Islet precursor cell (in vitro differentiated cells): ENCODE measurements at regions not wholly inside any gene's neighbourhood (a gene's known extent, or its start where the extent isn't known, plus 50 kb on each side); places are given as distances from the start of the nearest gene placed in this dataset.
"Not testable (repeated sequence)": the region's sequence is repeated elsewhere in the genome, so short reads cannot be mapped to it uniquely, and the experiment has no call there.

Source experiments
- DNase-seq: peaks from one replicate; pipeline ENCODE4 v3.0.0-alpha.2; 2018

GRCh38 chr10:78326372-78326771 is 292.7 kb downstream of the RPS24 start:
- no peak for DNase-seq

- no peak for DNase-seq
These were observed 294.3 kb downstream of the RPS24 start for GRCh38 chr10:78327778-78328591.

GRCh38 chr10:78328592-78329404 is 295.1 kb downstream of the RPS24 start:
- DNase-seq: peak; percentile 35

DNA sequence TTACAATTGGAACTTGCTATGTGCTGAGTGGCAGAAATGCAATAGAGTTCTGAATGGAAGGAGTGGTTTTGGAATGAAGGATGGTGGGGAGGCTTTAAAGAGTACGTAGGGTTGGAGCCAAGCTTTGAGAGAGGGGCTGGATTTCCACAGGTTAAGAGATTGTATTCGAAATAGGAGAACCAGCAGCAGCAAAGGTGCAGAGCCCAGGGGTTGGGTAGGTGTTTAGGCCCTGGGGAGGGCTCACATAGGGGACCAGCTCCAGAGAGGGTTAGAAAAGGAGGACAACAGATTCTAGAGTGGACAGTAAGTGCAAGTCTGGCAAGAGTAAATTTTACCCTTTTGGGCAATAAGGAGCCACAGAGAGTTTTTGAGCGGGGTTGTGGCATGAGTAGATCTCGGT is 297.2 kb downstream of the RPS24 start:
- DNase-seq: no peak

- DNase-seq: peak; percentile 80
These were observed 297.8 kb downstream of the RPS24 start for GRCh38 chr10:78331391-78331922.

DNA sequence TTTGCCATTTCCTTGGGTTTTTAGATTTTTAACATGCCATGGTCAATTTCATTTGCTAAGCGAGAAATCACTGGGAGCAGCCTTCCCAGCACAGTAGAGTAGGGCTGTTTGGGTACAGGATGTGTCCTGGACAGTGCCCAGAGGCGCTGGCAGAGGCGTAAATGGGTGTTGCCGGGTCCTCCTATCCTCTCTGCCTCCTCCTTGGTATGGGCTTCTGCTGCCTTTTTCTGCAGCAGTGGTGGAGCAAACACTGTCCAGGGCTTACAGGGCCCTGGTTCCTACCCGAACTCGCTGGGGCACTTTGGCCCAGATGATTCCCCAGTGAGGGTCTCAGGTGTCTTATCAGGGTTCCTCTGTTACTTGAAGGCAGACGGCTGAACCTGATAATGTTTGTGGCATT is 298.3 kb downstream of the RPS24 start:
- DNase-seq: peak; percentile 49

GRCh38 chr10:78332657-78333056 is 299.0 kb downstream of the RPS24 start:
- DNase-seq: peak; percentile 37

DNA sequence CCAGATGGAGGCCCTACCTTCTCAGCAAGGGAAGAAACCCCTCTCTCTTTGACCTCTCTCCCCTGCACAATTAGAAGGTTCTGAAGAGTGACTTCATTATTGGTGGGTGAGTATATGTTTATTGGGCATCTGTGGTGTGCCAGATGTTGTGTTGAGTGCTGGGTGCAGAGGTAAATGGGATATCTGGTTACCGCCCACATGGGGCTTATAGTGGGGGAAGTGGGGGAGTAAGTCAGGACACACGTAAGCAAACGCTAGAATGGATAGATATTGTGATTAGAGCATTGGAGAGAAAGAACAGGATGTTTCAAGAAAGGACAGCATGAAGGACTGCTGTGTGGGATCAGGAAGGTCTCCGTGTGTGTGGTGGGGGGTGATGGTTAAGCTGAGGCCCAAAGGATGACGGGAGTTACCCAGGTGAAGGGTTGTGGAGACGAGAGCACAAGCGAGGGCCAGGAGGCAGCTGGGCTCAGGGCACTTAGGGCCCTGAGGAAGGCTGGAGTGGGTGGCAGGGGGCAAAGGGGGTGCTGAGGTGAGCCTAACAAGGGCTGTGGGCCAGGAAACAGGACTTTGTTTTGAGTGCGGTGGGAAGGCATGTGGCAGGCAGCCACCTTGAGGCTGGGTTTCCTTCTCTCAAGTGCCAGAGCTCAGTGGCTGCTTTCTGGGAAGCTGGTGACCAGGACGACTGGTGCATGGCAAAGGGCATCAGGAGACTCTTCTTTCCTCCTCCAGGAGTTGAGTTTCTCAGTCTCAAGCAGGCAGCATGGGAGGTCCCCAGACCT is 299.9 kb downstream of the RPS24 start:
- DNase-seq: peak; percentile 22

GRCh38 chr10:78335371-78335690 is 301.7 kb downstream of the RPS24 start:
- no peak for DNase-seq

- DNase-seq: peak; percentile 51
These were observed 302.2 kb downstream of the RPS24 start for GRCh38 chr10:78335691-78336401.

DNA sequence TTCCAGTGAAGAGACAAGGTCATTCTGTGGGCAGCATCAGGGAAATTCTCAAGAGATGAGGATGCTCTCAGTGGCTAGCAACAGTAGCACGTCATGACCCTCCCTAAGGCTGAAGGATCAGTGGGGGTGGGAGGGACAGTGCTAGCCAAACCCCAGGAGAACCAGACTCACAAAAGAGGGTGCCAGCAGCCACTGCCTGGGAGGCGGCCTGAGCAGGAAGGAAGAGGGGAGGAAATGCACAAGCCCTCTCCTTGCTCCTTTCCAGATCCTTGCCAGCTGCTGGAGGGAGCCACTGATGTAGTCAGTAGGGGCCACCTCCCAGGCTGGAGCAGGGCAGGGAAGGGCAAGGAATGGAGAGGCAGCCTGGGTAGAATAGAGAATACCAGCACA is 302.7 kb downstream of the RPS24 start:
- DNase-seq: peak; percentile 66

- DNase-seq: peak; percentile 31
These were observed 303.4 kb downstream of the RPS24 start for GRCh38 chr10:78337016-78337415.

GRCh38 chr10:78337646-78338391 is 304.2 kb downstream of the RPS24 start:
- DNase-seq: peak; percentile 49

DNA sequence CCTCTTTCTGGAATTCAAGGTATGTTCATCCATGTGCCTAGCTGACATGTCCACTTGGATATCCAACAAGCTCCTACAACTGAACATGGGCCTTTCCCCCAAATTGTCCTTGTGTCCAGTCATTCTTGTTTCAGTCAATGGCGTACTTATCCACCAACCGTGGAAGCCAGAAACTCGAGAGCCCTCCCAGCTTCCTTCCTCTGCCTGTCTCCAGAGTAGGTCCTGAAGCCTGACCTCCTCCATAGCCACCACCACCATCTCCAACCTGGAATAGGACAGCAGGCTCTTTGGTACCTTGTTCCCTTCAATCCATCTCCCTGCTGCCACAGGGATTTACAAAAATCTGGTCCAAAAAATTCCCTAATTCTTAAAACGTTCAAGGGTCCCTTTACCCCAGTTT is 305.1 kb downstream of the RPS24 start:
- peak; percentile 24 for DNase-seq

DNA sequence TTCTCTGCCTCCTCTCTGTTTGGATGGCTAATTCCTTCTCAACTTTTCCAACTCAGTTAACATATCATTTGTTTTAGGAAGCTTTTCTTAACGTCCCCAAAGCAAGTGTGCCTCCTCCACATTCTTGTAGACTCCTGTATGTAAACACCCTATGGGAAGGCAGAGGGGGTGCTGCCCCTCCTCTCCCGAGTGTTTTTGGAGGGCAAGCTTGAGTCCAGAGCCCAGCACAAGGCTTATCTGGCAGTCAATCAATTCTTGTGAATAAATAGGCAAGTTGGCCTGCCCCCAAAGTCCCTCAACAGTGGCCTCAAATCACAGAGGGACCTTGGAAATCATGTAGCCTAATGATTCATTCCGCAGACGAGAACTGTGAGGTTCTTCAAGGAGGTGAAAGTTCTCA is 305.6 kb downstream of the RPS24 start:
- peak; percentile 31 for DNase-seq

DNA sequence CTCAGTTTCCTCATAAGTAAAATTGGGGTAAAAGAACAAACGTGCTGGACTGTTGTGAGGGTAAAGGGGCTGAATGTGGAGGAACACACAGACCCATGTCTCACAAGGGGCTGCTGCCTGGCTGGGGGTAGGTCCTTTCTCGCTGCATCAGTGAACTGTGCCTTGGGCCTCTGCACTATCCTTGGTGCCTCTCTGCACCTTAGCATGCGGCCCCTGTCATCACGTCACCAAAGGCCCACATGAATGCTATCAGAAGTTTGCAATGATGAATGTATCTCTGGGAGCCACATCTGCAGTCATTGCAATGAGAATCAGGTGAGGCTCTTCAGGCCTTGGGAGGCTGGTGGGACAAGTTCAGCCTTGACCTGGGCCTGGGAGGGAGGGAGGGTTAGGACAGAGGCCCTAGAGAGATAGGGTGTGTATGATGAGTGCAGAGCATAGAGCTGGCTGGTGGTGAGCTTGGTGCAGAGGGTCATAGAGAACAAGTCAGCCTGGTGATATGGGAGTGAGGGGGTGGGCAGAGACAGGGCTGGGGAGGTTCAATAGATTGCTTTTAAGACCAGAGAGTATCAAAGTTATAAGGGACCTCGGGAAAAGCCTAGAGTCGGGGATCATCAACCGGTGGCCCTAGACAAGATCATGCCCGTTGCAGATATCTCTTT is 308.4 kb downstream of the RPS24 start:
- no peak for DNase-seq

DNA sequence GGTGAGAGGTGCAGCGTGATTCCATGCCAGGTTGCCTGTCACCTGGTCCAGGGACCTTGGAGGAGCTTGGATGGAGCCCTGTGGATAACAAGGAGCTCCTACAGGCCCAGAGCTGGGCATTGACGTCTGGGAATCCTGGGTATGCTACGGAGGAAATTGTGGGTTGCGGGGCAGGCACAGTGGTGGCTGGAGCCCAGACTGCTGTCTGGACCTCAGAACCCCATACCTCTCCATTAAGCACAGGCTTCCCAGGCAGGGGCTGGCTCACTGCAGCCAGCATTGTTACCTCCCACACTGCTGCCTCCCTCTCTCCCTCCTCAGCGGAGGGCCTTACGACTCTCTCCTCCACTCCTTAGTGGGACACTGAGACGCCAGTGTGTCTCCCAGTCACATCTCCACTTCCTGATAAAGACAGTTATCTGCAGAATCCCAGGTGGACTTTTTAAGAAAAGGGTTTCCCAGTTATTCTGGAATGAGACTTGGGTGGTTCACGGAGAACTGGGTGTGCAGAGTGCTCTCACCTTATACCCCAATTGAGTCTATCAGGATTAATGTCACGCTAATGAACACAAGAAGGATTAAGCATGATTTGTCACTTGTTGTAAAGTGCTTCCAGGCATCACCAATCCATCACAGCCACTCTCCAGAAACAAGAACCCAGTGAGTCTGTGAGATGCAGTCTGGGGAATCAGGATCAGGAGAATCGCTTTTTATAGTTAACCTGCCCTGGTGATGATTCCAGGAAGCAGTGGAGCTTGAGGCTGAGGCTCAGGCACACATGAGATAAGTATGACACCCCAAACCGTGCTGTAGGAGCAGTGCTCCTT is 309.4 kb downstream of the RPS24 start:
- peak; percentile 78 for DNase-seq

DNA sequence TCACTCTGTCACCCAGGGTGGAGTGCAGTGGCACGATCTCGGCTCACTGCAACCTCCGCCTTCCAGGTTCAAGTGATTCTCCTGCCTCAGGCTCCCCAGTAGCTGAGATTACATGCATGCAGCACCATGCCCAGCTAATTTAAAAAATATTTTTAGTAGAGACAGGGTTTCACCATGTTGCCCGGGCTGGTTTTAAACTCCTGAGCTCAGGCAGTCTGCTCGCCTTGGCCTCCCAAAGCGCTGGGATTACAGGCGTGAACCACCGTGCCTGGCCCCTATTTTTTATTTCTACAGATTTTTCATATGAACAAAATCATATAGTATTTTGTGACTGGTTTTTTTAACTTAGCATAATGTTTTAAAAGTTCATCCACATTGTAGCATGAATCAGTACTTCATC is 310.6 kb downstream of the RPS24 start:
- not testable (repeated sequence) for DNase-seq

DNA sequence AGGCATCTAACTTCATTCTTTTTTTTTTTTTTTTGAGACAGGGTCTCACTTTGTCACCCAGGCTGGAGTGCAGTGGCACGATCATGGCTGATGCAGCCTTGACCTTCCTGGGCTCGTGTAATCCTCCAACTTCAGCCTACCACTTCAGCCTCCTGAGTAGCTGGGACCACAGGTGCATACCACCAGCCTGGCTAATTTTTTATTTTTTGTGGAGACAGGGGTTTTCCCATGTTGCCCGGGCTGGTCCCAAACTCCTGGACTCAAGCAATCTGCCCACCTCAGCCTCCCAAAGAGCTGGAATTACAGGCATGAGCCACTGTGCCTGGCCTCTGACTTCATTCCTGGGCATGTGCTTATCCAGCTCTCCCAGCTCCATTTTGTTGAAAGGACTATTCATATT is 311.9 kb downstream of the RPS24 start:
- peak; percentile 25 for DNase-seq

- DNase-seq: no peak
These were observed 313.1 kb downstream of the RPS24 start for GRCh38 chr10:78346721-78347120.
